ENCODE measurements at regions not wholly inside any gene's neighbourhood (a gene's known extent, or its start where the extent isn't known, plus 50 kb on each side); places are given as distances from the start of the nearest gene placed in this dataset.

DNA sequence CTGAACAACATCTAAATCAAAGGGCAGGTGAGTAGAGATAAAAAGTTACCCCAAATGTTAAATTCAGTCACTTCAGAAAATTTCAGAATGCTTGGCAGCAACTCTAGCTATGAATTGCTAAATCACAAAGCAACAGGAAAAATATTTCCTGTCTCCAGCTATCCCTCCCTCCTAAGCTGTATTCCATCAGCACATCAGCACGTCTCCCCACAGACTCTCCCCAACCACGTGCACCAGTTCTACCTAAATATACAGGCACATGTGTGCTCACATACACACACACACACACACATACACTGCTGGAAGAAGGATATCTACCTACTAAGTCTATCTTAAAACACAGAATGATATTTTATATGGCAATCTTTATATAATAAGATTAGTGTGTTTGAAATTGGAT is 177.1 kb upstream of the ARHGEF26 start:
- ATAC-seq: no peak
- Histone ChIP-seq H3K36me3 (ENCODE audit: control insufficient read depth in 2 of 3, insufficient read depth in 3 of 3, low read length in 3 of 3) (no peaks in the 10 kb centered on the region), H3K27ac (ENCODE audit: low read depth, low read length) (no peak overlapping the region), H3K9me3 (ENCODE audit: control insufficient read depth in 2 of 3, low read length in 3 of 3) (no peaks in the 10 kb centered on the region), H3K4me3 (ENCODE audit: low read length) (no peak overlapping the region), H3K27me3 (ENCODE audit: control insufficient read depth in 2 of 2, insufficient read depth in 2 of 2, low read length in 2 of 2) (no peaks in the 10 kb centered on the region), H3K4me1 (ENCODE audit: control insufficient read depth in 2 of 2, insufficient read depth in 2 of 2, low read length in 2 of 2) (no peaks in the 10 kb centered on the region)
- ChIA-PET POLR2A (no interaction called here), CTCF (no interaction called here)
- peaks cover 0 to 2% (median 0%) of the 10 kb centered on the region in 11 donors for H3K9me3 Mint-ChIP-seq
- H3K27ac Mint-ChIP-seq: no peak overlapping the region
- intact Hi-C loops (cut with micrococcal nuclease): no loop called here
- no peak for DNase-seq
- H3K36me3 Mint-ChIP-seq: no peaks in the 10 kb centered on the region
- peaks cover 2 to 26% (median 23%) of the 10 kb centered on the region in 5 donors for H3K27me3 Mint-ChIP-seq
- no peak overlapping the region for H3K4me3 Mint-ChIP-seq
- no peaks in the 10 kb centered on the region for H3K4me1 Mint-ChIP-seq

DNA sequence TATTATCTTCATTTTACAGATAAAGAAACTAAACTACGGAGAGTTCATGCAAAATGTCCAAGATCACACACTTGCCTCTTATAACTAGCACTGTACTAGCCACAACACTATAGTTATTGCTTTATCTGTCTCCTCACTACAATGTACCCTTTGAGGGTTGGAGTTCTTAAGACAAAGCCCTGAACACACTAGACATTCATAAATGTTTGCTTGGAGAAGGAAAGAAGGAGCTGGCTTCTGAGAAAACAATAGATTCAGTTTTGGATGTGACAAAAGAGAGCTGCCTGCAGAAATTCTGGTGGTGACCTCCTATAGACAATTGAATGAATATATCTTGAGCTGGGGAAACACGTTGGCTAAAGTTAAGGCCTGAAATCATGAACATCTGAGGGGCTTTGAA is 169.9 kb upstream of the ARHGEF26 start:
- Histone ChIP-seq H3K27ac (ENCODE audit: low read depth, low read length) (no peak overlapping the region), H3K4me3 (ENCODE audit: low read length) (no peak overlapping the region), H3K27me3 (ENCODE audit: control insufficient read depth in 2 of 2, insufficient read depth in 2 of 2, low read length in 2 of 2) (no peaks in the 10 kb centered on the region), H3K9me3 (ENCODE audit: control insufficient read depth in 2 of 3, low read length in 3 of 3) (no peaks in the 10 kb centered on the region), H3K36me3 (ENCODE audit: control insufficient read depth in 2 of 3, insufficient read depth in 3 of 3, low read length in 3 of 3) (no peaks in the 10 kb centered on the region), H3K4me1 (ENCODE audit: control insufficient read depth in 2 of 2, insufficient read depth in 2 of 2, low read length in 2 of 2) (no peaks in the 10 kb centered on the region)
- Mint-ChIP-seq H3K36me3 (no peaks in the 10 kb centered on the region), H3K27me3 (peaks cover 0 to 22% (median 9%) of the 10 kb centered on the region in 5 donors), H3K27ac (no peak overlapping the region), H3K4me3 (no peak overlapping the region), H3K4me1 (no peaks in the 10 kb centered on the region), H3K9me3 (no peaks in the 10 kb centered on the region)
- intact Hi-C loops (cut with micrococcal nuclease): no loop called here
- CTCF ChIA-PET: no interaction called here
- no peak for DNase-seq
- no peak for ATAC-seq
- POLR2A ChIA-PET: no interaction called here

DNA sequence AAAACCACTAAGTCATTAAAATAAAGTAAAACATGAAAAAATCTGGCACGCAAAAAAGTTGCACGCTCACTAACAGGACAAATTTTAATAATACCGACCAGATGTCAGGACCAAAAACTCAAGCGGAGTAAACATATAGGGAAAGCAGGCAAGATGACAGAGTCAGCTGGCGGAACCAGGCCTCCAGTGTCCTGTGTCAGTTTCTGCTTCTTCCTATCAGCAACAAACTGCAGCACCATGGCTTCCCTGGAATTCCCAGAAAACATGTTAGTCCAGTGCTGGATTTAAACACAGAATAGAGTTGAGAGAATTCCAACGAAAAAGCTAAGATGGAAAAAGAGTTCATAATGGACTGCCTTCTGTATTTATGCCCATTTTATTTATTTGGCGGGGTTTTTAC is 169.1 kb upstream of the ARHGEF26 start:
- Mint-ChIP-seq H3K4me1 (no peaks in the 10 kb centered on the region), H3K36me3 (no peaks in the 10 kb centered on the region), H3K9me3 (no peaks in the 10 kb centered on the region), H3K27ac (no peak overlapping the region), H3K4me3 (no peak overlapping the region), H3K27me3 (peaks cover 0 to 20% (median 10%) of the 10 kb centered on the region in 5 donors)
- no peak for ATAC-seq
- POLR2A ChIA-PET: no interaction called here
- no peak for DNase-seq
- H3K27me3 ChIP-seq (ENCODE audit: control insufficient read depth in 2 of 2, insufficient read depth in 2 of 2, low read length in 2 of 2): no peaks in the 10 kb centered on the region
- H3K9me3 ChIP-seq (ENCODE audit: control insufficient read depth in 2 of 3, low read length in 3 of 3): no peaks in the 10 kb centered on the region
- no peaks in the 10 kb centered on the region for H3K36me3 ChIP-seq (ENCODE audit: control insufficient read depth in 2 of 3, insufficient read depth in 3 of 3, low read length in 3 of 3)
- intact Hi-C loops (cut with micrococcal nuclease): no loop called here
- CTCF ChIA-PET: no interaction called here
- H3K4me3 ChIP-seq (ENCODE audit: low read length): no peak overlapping the region
- no peaks in the 10 kb centered on the region for H3K4me1 ChIP-seq (ENCODE audit: control insufficient read depth in 2 of 2, insufficient read depth in 2 of 2, low read length in 2 of 2)
- H3K27ac ChIP-seq (ENCODE audit: low read depth, low read length): no peak overlapping the region

DNA sequence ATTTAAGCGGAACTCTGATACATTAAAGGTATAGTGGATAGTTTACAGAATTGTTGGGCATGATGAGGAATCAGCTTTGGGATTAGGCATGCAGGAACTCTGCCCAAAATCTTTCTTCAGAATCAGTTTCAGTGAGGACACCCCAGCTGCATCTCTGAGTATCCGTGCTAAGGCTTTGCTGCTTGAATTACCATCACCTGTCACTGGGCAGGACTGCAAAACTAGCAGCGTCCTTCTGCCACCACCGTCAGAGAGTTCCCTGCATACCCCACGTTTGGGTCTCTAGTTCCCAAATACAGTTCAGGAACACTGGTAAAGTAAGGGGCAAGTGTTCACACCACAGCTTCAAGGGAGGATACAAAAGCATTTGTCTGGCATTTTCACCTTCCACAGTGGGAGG is 164.6 kb upstream of the ARHGEF26 start:
- H3K27me3 ChIP-seq (ENCODE audit: control insufficient read depth in 2 of 2, insufficient read depth in 2 of 2, low read length in 2 of 2): no peaks in the 10 kb centered on the region
- Mint-ChIP-seq H3K27ac (no peak overlapping the region), H3K9me3 (no peaks in the 10 kb centered on the region), H3K36me3 (no peaks in the 10 kb centered on the region), H3K4me3 (no peak overlapping the region), H3K27me3 (peaks cover under 1 to 25% (median 18%) of the 10 kb centered on the region in 5 donors), H3K4me1 (no peaks in the 10 kb centered on the region)
- DNase-seq (no peak), ATAC-seq (no peak)
- no peaks in the 10 kb centered on the region for H3K9me3 ChIP-seq (ENCODE audit: control insufficient read depth in 2 of 3, low read length in 3 of 3)
- no peak overlapping the region for H3K27ac ChIP-seq (ENCODE audit: low read depth, low read length)
- no peak overlapping the region for H3K4me3 ChIP-seq (ENCODE audit: low read length)
- no peaks in the 10 kb centered on the region for H3K36me3 ChIP-seq (ENCODE audit: control insufficient read depth in 2 of 3, insufficient read depth in 3 of 3, low read length in 3 of 3)
- ChIA-PET POLR2A (no interaction called here), CTCF (no interaction called here)
- no peaks in the 10 kb centered on the region for H3K4me1 ChIP-seq (ENCODE audit: control insufficient read depth in 2 of 2, insufficient read depth in 2 of 2, low read length in 2 of 2)
- intact Hi-C loops (cut with micrococcal nuclease): no loop called here

DNA sequence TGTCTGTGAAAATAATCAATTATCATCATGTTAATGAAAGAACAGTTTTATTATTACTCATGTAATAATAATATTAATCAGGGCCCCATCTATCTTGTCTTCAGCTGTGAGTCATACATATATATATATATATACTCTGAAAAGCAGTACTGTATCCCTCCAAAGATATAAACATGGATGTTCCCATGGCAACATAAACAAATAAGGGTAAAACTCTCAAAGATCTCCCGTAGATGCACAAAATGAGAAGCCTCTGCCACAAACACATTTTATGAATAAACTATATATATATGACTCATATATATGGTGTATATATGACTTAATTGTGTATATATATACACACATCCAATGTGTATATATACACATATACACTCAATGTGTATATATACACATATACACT is 163.8 kb upstream of the ARHGEF26 start:
- H3K27ac ChIP-seq (ENCODE audit: low read depth, low read length): no peak overlapping the region
- intact Hi-C loops (cut with micrococcal nuclease): no loop called here
- H3K9me3 ChIP-seq (ENCODE audit: control insufficient read depth in 2 of 3, low read length in 3 of 3): no peaks in the 10 kb centered on the region
- no peaks in the 10 kb centered on the region for H3K36me3 ChIP-seq (ENCODE audit: control insufficient read depth in 2 of 3, insufficient read depth in 3 of 3, low read length in 3 of 3)
- Mint-ChIP-seq H3K36me3 (no peaks in the 10 kb centered on the region), H3K9me3 (no peaks in the 10 kb centered on the region), H3K4me1 (no peaks in the 10 kb centered on the region), H3K27me3 (peaks cover 0 to 25% (median 21%) of the 10 kb centered on the region in 5 donors), H3K4me3 (no peak overlapping the region), H3K27ac (no peak overlapping the region)
- H3K27me3 ChIP-seq (ENCODE audit: control insufficient read depth in 2 of 2, insufficient read depth in 2 of 2, low read length in 2 of 2): no peaks in the 10 kb centered on the region
- DNase-seq: no peak
- ATAC-seq: no peak
- no peaks in the 10 kb centered on the region for H3K4me1 ChIP-seq (ENCODE audit: control insufficient read depth in 2 of 2, insufficient read depth in 2 of 2, low read length in 2 of 2)
- H3K4me3 ChIP-seq (ENCODE audit: low read length): no peak overlapping the region
- CTCF ChIA-PET: no interaction called here
- POLR2A ChIA-PET: no interaction called here

DNA sequence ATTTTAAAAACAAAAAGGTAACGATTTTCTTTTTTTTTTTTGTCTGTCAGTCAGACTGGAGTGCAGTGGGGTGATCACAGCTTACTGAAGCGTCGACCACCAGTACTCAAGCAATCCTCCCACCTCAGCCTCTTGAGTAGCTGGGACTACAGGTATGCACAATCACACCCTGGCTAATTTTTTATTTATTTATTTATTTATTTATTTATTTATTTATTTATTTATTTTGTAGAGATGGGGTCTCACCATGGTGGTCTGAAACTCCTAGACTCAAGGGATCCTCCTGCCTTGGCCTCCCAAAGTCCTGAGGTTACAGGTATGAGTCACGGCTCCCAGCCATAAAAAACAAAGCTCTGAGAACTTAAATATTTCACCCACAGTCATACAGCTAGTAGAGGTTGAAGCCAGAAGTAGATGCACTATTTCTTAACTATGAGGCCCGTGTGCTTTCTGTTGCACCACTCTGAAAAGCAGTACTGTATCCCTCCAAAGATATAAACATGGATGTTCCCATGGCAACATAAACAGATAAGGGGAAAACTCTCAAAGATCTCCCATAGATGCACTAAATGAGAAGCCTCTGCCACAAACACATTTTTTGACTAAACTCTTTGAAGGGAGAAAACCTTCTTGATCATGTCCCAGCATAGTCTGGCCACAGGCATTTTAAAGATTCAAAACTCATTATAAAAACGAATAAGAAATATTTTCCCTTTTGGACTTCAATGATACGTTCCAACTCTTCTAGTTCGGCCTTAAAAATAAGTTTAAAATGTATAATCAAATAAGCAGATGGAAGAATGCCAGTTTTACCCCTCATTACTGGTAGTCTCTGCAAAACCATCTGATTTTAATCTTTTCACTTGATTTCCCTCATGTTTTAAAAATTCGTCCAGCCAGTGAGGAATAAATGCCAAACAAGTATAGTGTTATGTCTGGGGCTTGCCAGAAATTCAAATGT is 162.3 kb upstream of the ARHGEF26 start:
- Histone ChIP-seq H3K36me3 (ENCODE audit: control insufficient read depth in 2 of 3, insufficient read depth in 3 of 3, low read length in 3 of 3) (no peaks in the 10 kb centered on the region), H3K9me3 (ENCODE audit: control insufficient read depth in 2 of 3, low read length in 3 of 3) (no peaks in the 10 kb centered on the region), H3K4me1 (ENCODE audit: control insufficient read depth in 2 of 2, insufficient read depth in 2 of 2, low read length in 2 of 2) (no peaks in the 10 kb centered on the region), H3K27me3 (ENCODE audit: control insufficient read depth in 2 of 2, insufficient read depth in 2 of 2, low read length in 2 of 2) (no peaks in the 10 kb centered on the region), H3K27ac (ENCODE audit: low read depth, low read length) (no peak overlapping the region), H3K4me3 (ENCODE audit: low read length) (no peak overlapping the region)
- Mint-ChIP-seq H3K36me3 (no peaks in the 10 kb centered on the region), H3K4me3 (no peak overlapping the region), H3K27me3 (peaks cover 0 to 25% (median 21%) of the 10 kb centered on the region in 5 donors), H3K4me1 (no peaks in the 10 kb centered on the region), H3K27ac (no peak overlapping the region), H3K9me3 (no peaks in the 10 kb centered on the region)
- intact Hi-C loops (cut with micrococcal nuclease): no loop called here
- ATAC-seq (no peak), DNase-seq (no peak)
- POLR2A ChIA-PET: no interaction called here
- CTCF ChIA-PET: no interaction called here

DNA sequence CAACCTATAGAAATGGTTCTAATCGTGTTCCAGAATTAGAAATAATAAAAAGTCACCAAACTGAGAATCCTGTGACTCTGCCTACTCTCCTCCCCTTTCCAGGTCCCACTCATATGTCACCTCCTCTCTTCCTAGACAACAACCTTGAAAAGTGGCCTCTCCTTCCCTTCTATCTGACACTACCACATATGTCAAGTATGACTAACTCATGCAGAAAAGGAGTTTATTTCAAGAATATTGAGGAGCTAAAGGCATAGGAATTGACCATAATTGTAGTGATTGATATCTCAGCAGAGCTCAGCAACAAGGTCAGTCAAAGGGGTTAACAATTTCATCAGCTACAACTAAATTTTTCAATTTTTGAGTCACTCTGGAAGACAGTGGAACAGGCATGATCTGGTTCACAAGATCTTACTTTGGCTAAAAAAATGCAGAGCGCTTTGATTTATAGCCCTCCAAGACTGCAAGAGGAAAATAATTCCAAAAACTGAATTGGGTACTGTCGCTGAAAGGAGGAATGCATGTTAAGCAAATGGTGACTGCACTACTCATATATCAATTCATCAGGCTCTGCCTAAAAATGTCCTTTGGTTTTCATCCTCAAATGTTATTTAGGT is 160.6 kb upstream of the ARHGEF26 start:
- ChIA-PET CTCF (no interaction called here), POLR2A (no interaction called here)
- no peak overlapping the region for H3K4me3 ChIP-seq (ENCODE audit: low read length)
- no peaks in the 10 kb centered on the region for H3K4me1 ChIP-seq (ENCODE audit: control insufficient read depth in 2 of 2, insufficient read depth in 2 of 2, low read length in 2 of 2)
- ATAC-seq (no peak), DNase-seq (no peak)
- no peaks in the 10 kb centered on the region for H3K27me3 ChIP-seq (ENCODE audit: control insufficient read depth in 2 of 2, insufficient read depth in 2 of 2, low read length in 2 of 2)
- no peaks in the 10 kb centered on the region for H3K9me3 ChIP-seq (ENCODE audit: control insufficient read depth in 2 of 3, low read length in 3 of 3)
- Mint-ChIP-seq H3K9me3 (peaks cover 0 to 2% (median 0%) of the 10 kb centered on the region in 11 donors), H3K4me1 (no peaks in the 10 kb centered on the region), H3K4me3 (no peak overlapping the region), H3K27me3 (peaks cover 0 to 25% (median 19%) of the 10 kb centered on the region in 5 donors), H3K27ac (no peak overlapping the region), H3K36me3 (no peaks in the 10 kb centered on the region)
- no peaks in the 10 kb centered on the region for H3K36me3 ChIP-seq (ENCODE audit: control insufficient read depth in 2 of 3, insufficient read depth in 3 of 3, low read length in 3 of 3)
- no peak overlapping the region for H3K27ac ChIP-seq (ENCODE audit: low read depth, low read length)
- intact Hi-C loops (cut with micrococcal nuclease): no loop called here
